ENCODE measurements at regions not wholly inside any gene's neighbourhood (a gene's known extent, or its start where the extent isn't known, plus 50 kb on each side); places are given as distances from the start of the nearest gene placed in this dataset.

DNA sequence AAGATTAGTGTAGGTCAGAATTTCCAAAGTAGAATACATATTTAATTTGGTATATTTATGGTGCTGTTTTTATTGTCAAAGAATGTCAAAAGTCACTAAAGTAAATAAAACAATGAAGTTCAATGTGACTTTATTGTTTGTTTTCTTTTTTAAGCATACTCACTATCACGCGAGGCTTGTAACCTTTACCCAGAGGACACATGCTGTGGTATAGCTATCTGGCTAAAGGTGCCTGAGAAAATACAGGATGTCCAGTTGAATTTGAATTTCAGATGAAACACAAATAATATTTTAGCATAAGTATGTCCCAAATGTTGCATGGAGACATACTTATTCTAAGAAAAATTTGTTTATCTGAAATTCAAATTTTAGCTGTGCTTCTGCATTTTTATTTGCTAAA is 103.3 kb upstream of the KLF7 start:
- Histone ChIP-seq H3K36me3 (ENCODE audit: control insufficient read depth, insufficient read depth, low read length) (no peaks in the 10 kb centered on the region), H3K4me1 (ENCODE audit: control insufficient read depth, insufficient read depth, low read length) (no peaks in the 10 kb centered on the region), H3K9me1 (ENCODE audit: insufficient read depth, low read length) (no peaks in the 10 kb centered on the region), H3K9me3 (ENCODE audit: control insufficient read depth, insufficient read depth, low read length) (no peaks in the 10 kb centered on the region), H4K20me1 (ENCODE audit: insufficient read depth, low read length) (no peaks in the 10 kb centered on the region), H2AK9ac (replicated peaks; ENCODE audit: low read depth, low read length, poor library complexity) (no peak overlapping the region), H3K56ac (ENCODE audit: extremely low read depth, insufficient read depth, low read length) (no peak overlapping the region), H3K79me1 (ENCODE audit: low read depth in 1 of 2, low read length in 2 of 2) (no peaks in the 10 kb centered on the region), H2AK5ac (ENCODE audit: low read depth, low read length) (no peak overlapping the region), H2AFZ (replicated peaks; ENCODE audit: low read length, poor library complexity) (no peak overlapping the region), H3K27ac (ENCODE audit: insufficient read depth, low read length) (no peak overlapping the region), H3K4ac (ENCODE audit: low read depth, low read length) (no peak overlapping the region), H2BK20ac (ENCODE audit: low read depth, low read length) (no peak overlapping the region), H3K4me2 (ENCODE audit: low read depth, low read length) (no peak overlapping the region), H2BK5ac (ENCODE audit: low read depth, low read length, poor library complexity, severe bottlenecking) (no peak overlapping the region), H2BK120ac (ENCODE audit: low read depth, low read length) (no peak overlapping the region), H4K8ac (ENCODE audit: low read depth in 2 of 2, low read length in 2 of 2) (no peak overlapping the region), H3K14ac (replicated peaks; ENCODE audit: low read depth, low read length) (no peak overlapping the region), H3K4me3 (ENCODE audit: insufficient read depth, low read depth, low read length) (no peak overlapping the region), H4K91ac (ENCODE audit: insufficient read depth, low read depth, low read length) (no peak overlapping the region), H3K23ac (ENCODE audit: low read depth, low read length) (no peak overlapping the region), H3K9ac (ENCODE audit: low read depth, low read length) (no peak overlapping the region), H2BK15ac (ENCODE audit: low read depth, low read length) (no peak overlapping the region), H3K18ac (ENCODE audit: low read depth, low read length) (no peak overlapping the region), H4K5ac (ENCODE audit: low read depth, low read length) (no peak overlapping the region), H3K27me3 (ENCODE audit: control insufficient read depth, insufficient read depth, low read length) (no peaks in the 10 kb centered on the region)
- BruUV-seq (replicated peaks), result no TSS peak
- intact Hi-C loops (cut with micrococcal nuclease), result no loop called here
- ChIA-PET POLR2A (ENCODE audit: unreplicated experiment) (interaction anchor here (0.5 to 0.6 kb wide), 2 partner anchors 132 to 170 kb away, joined by 4 to 5 read pairs; no protein-coding TSS in a partner anchor), CTCF (no interaction called here)
- WGBS, 2 experiments (ENCODE audit: extremely low coverage in 2 of 2, insufficient read length in 1 of 2), result no CpG with 5 or more reads among the region's 2 CpGs
- ATAC-seq (ENCODE audit: low read depth) (no peak), DNase-seq (no peak)
- in situ Hi-C loops (cut with MboI; ENCODE audit: low sequenced_read_pairs), result no loop called here
- TF ChIP-seq CHD1 (IDR thresholded peaks at IDR 0.05; ENCODE audit: low read depth, low read length), result no peak
- dilution Hi-C loops (cut with HindIII; ENCODE audit: low sequenced_read_pairs, unreplicated experiment), result no loop called here

Data from IMR-90 (cell line).